SU-DHL-6 (cell line): ENCODE measurements at regions not wholly inside any gene's neighbourhood (a gene's known extent, or its start where the extent isn't known, plus 50 kb on each side); places are given as distances from the start of the nearest gene placed in this dataset.

ENCODE experiments used
- EZH2phosphoT487 ChIP-seq: fragments of 200-600 bp; sonication (generic), shearing (Covaris generic); conservative IDR thresholded peaks from 2 replicates; pipeline ENCODE4 v1.6.1; 2018; ENCODE audit warnings: mild to moderate bottlenecking, antibody characterized with exemption, low read length, moderate library complexity, mixed read lengths
- TF ChIP-seq, protein P1 (sequence below): fragments of 200-600 bp; sonication (generic); IDR thresholded peaks from one replicate; pipeline ENCODE4 v1.5.1; 2017; ENCODE audit warnings: antibody characterized with exemption, mild to moderate bottlenecking, low read length, moderate library complexity; ENCODE audit not compliant: insufficient read depth, poor library complexity, severe bottlenecking

DNA sequence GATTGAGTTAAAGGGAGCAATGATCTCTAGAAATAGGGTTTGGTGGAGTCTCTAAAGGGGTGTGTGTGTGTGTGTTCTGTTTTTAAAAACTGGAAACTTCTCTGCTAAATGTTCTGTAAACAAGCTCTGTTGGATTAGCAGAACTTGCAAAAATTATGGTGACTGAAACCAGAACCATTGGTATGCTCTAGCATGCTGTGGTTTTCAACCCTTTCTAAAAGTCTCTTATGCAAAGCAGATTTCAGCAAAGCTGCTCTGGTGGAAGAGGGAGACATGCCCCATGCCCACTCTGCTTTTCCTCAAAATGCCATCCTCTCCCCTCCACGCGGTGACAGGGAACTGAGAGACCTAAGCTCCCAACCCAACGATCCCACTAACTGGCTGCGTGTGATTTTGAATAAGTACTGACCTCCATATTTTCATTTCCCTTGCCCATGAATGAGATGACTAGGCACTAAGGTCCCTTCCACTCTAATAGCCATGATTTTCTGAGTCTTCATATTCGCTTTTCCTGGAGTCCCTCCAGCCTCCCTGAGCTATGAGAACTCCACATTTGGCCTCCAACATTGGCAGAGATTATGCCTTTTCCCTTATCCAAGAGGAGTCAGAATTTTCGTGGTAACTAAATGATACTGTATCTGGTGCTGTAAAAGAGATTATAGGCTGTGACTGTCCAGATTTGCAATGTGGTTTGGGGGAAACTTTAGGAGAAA is 117.3 kb upstream of the PALS2 start:
- TF ChIP-seq, protein P1, sequence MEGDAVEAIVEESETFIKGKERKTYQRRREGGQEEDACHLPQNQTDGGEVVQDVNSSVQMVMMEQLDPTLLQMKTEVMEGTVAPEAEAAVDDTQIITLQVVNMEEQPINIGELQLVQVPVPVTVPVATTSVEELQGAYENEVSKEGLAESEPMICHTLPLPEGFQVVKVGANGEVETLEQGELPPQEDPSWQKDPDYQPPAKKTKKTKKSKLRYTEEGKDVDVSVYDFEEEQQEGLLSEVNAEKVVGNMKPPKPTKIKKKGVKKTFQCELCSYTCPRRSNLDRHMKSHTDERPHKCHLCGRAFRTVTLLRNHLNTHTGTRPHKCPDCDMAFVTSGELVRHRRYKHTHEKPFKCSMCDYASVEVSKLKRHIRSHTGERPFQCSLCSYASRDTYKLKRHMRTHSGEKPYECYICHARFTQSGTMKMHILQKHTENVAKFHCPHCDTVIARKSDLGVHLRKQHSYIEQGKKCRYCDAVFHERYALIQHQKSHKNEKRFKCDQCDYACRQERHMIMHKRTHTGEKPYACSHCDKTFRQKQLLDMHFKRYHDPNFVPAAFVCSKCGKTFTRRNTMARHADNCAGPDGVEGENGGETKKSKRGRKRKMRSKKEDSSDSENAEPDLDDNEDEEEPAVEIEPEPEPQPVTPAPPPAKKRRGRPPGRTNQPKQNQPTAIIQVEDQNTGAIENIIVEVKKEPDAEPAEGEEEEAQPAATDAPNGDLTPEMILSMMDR: no peak
- no peak for TF ChIP-seq EZH2phosphoT487
